ENCODE measurements at regions not wholly inside any gene's neighbourhood (a gene's known extent, or its start where the extent isn't known, plus 50 kb on each side); places are given as distances from the start of the nearest gene placed in this dataset.

GRCh38 chr13:80168089-80168850, 172.7 kb downstream of the SPRY2 start:
- TF ChIP-seq, protein P1, sequence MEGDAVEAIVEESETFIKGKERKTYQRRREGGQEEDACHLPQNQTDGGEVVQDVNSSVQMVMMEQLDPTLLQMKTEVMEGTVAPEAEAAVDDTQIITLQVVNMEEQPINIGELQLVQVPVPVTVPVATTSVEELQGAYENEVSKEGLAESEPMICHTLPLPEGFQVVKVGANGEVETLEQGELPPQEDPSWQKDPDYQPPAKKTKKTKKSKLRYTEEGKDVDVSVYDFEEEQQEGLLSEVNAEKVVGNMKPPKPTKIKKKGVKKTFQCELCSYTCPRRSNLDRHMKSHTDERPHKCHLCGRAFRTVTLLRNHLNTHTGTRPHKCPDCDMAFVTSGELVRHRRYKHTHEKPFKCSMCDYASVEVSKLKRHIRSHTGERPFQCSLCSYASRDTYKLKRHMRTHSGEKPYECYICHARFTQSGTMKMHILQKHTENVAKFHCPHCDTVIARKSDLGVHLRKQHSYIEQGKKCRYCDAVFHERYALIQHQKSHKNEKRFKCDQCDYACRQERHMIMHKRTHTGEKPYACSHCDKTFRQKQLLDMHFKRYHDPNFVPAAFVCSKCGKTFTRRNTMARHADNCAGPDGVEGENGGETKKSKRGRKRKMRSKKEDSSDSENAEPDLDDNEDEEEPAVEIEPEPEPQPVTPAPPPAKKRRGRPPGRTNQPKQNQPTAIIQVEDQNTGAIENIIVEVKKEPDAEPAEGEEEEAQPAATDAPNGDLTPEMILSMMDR (IDR thresholded peaks at IDR 0.05) = no peak
- TF ChIP-seq POLR2A (IDR thresholded peaks at IDR 0.05) = no peak

Data from heart left ventricle (tissue), 13 donors.